ENCODE measurements at regions not wholly inside any gene's neighbourhood (a gene's known extent, or its start where the extent isn't known, plus 50 kb on each side); places are given as distances from the start of the nearest gene placed in this dataset.

- Histone ChIP-seq H3K4me3 (replicated peaks in 1 of 3; ENCODE audit: low read depth in 2 of 3, low read length in 3 of 3) (no peak overlapping the region), H3K36me3 (replicated peaks in 1 of 2; ENCODE audit: control insufficient read depth in 1 of 2, insufficient read depth in 2 of 2, low read length in 2 of 2) (no peaks in the 10 kb centered on the region), H3K4me1 (ENCODE audit: control insufficient read depth in 1 of 2, insufficient read depth in 2 of 2, low read length in 2 of 2) (no peaks in the 10 kb centered on the region), H3K9ac (ENCODE audit: insufficient read depth, low read length, poor library complexity, severe bottlenecking) (no peak overlapping the region), H3K79me2 (ENCODE audit: insufficient read depth, low read length) (no peaks in the 10 kb centered on the region), H4K20me1 (ENCODE audit: insufficient read depth, low read length) (no peaks in the 10 kb centered on the region), H3K9me3 (replicated peaks in 1 of 2; ENCODE audit: control insufficient read depth in 1 of 2, insufficient read depth in 1 of 2, low read length in 2 of 2) (no peaks in the 10 kb centered on the region), H2AFZ (ENCODE audit: insufficient read depth, low read depth, low read length, poor library complexity, severe bottlenecking) (no peak overlapping the region), H3K27ac (ENCODE audit: low read depth in 1 of 2, low read length in 2 of 2) (no peak overlapping the region), H3K27me3 (ENCODE audit: control insufficient read depth in 2 of 2, insufficient read depth in 2 of 2, low read length in 2 of 2) (no peaks in the 10 kb centered on the region), H3K4me2 (replicated peaks; ENCODE audit: extremely low read depth, low read length, poor library complexity, severe bottlenecking) (no peak overlapping the region)
- H3K4me1 Mint-ChIP-seq, result no peaks in the 10 kb centered on the region
- no peaks in the 10 kb centered on the region for H3K36me3 Mint-ChIP-seq
- intact Hi-C loops (cut with micrococcal nuclease), result no loop called here
- no peak for DNase-seq
- no peak overlapping the region for H3K27ac Mint-ChIP-seq
- no peaks in the 10 kb centered on the region for H3K27me3 Mint-ChIP-seq (ENCODE audit: low read depth in 3 of 3)
- WGBS (ENCODE audit: insufficient coverage), result no CpG with 5 or more reads among the region's 3 CpGs
- TF ChIP-seq, protein P1, sequence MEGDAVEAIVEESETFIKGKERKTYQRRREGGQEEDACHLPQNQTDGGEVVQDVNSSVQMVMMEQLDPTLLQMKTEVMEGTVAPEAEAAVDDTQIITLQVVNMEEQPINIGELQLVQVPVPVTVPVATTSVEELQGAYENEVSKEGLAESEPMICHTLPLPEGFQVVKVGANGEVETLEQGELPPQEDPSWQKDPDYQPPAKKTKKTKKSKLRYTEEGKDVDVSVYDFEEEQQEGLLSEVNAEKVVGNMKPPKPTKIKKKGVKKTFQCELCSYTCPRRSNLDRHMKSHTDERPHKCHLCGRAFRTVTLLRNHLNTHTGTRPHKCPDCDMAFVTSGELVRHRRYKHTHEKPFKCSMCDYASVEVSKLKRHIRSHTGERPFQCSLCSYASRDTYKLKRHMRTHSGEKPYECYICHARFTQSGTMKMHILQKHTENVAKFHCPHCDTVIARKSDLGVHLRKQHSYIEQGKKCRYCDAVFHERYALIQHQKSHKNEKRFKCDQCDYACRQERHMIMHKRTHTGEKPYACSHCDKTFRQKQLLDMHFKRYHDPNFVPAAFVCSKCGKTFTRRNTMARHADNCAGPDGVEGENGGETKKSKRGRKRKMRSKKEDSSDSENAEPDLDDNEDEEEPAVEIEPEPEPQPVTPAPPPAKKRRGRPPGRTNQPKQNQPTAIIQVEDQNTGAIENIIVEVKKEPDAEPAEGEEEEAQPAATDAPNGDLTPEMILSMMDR (IDR thresholded peaks at IDR 0.05), result no peak
- H3K9me3 Mint-ChIP-seq, result peaks cover 0 to 7% (median 3%) of the 10 kb centered on the region in 7 donors
- H3K4me3 Mint-ChIP-seq, result no peak overlapping the region
Measured at GRCh38 chrX:27893211-27893610, 85.4 kb downstream of the MAGEB10 start.

- Histone ChIP-seq H3K27me3 (ENCODE audit: control insufficient read depth in 2 of 2, insufficient read depth in 2 of 2, low read length in 2 of 2) (no peaks in the 10 kb centered on the region), H3K9ac (ENCODE audit: insufficient read depth, low read length, poor library complexity, severe bottlenecking) (no peak overlapping the region), H3K4me2 (replicated peaks; ENCODE audit: extremely low read depth, low read length, poor library complexity, severe bottlenecking) (no peak overlapping the region), H3K4me3 (replicated peaks in 1 of 3; ENCODE audit: low read depth in 2 of 3, low read length in 3 of 3) (no peak overlapping the region), H3K79me2 (ENCODE audit: insufficient read depth, low read length) (no peaks in the 10 kb centered on the region), H3K9me3 (replicated peaks in 1 of 2; ENCODE audit: control insufficient read depth in 1 of 2, insufficient read depth in 1 of 2, low read length in 2 of 2) (no peaks in the 10 kb centered on the region), H3K36me3 (replicated peaks in 1 of 2; ENCODE audit: control insufficient read depth in 1 of 2, insufficient read depth in 2 of 2, low read length in 2 of 2) (no peaks in the 10 kb centered on the region), H3K27ac (ENCODE audit: low read depth in 1 of 2, low read length in 2 of 2) (no peak overlapping the region), H3K4me1 (ENCODE audit: control insufficient read depth in 1 of 2, insufficient read depth in 2 of 2, low read length in 2 of 2) (no peaks in the 10 kb centered on the region), H2AFZ (ENCODE audit: insufficient read depth, low read depth, low read length, poor library complexity, severe bottlenecking) (no peak overlapping the region), H4K20me1 (ENCODE audit: insufficient read depth, low read length) (no peaks in the 10 kb centered on the region)
- TF ChIP-seq, protein P1 (IDR thresholded peaks at IDR 0.05), result no peak
- Mint-ChIP-seq H3K36me3 (no peaks in the 10 kb centered on the region), H3K9me3 (peaks cover 0 to 11% (median 2%) of the 10 kb centered on the region in 7 donors), H3K27ac (no peak overlapping the region), H3K4me1 (no peaks in the 10 kb centered on the region), H3K4me3 (no peak overlapping the region), H3K27me3 (ENCODE audit: low read depth in 3 of 3) (no peaks in the 10 kb centered on the region)
- intact Hi-C loops (cut with micrococcal nuclease), result no loop called here
- WGBS (ENCODE audit: insufficient coverage), result no CpG with 5 or more reads among the region's 1 CpG
- DNase-seq, result no peak
Measured at GRCh38 chrX:27890611-27891010, 82.8 kb downstream of the MAGEB10 start.

All from CD14-positive monocyte (primary cell).